GM19463 (cell line): ENCODE measurements at regions not wholly inside any gene's neighbourhood (a gene's known extent, or its start where the extent isn't known, plus 50 kb on each side); places are given as distances from the start of the nearest gene placed in this dataset.
"Not testable (repeated sequence)": the region's sequence is repeated elsewhere in the genome, so short reads cannot be mapped to it uniquely, and the experiment has no call there.

Experiments used
- ATAC-seq: cut with Tn5 transposase; IDR thresholded peaks from one replicate; pipeline ENCODE4 v1.9.1; 2021; ENCODE audit warnings: mild to moderate bottlenecking, moderate library complexity; ENCODE audit not compliant: unreplicated experiment

DNA sequence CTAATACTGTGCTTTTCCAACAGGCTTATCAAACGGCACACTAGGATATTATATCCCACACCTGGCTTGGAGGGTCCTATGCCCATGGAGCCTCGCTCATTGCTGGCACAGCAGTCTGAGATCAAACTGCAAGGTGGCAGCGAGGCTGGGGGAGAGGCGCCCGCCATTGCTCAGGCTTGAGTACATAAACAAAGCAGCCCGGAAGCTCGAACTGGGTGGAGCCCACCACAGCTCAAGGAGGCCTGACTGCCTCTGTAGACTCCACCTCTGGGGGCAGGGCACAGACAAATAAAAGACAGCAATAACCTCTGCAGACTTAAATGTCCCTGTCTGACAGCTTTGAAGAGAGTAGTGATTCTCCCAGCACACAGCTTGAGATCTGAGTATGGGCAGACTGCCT lies 128.0 kb upstream of the CAV2 start:
- ATAC-seq: not testable (repeated sequence)

- not testable (repeated sequence) for ATAC-seq
These were observed 126.3 kb upstream of the CAV2 start for GRCh38 chr7:116373229-116373628.

DNA sequence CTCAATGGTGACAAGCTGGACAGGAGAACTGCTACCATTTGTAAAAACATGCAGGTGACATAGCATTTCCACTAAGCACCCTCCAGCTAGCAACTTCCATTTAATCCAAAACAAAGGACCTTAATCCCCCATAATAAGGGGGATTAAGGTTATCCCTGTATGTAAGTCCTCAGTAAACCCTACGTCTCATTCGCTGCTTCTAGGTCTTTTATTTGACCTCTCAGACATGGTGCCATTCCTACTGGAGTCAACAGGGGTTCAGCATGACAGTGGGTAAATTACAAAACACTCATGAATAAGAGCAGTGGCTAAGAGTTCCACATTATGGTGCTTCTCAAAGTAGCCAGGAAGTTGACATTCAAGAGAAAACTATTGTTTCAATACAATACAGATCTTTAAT lies 121.8 kb upstream of the CAV2 start:
- ATAC-seq: no peak

GRCh38 chr7:116380025-116380424 lies 119.5 kb upstream of the CAV2 start:
- no peak for ATAC-seq

- no peak for ATAC-seq
These were observed 117.2 kb upstream of the CAV2 start for GRCh38 chr7:116382375-116382774.

GRCh38 chr7:116384936-116385635 lies 114.5 kb upstream of the CAV2 start:
- no peak for ATAC-seq

DNA sequence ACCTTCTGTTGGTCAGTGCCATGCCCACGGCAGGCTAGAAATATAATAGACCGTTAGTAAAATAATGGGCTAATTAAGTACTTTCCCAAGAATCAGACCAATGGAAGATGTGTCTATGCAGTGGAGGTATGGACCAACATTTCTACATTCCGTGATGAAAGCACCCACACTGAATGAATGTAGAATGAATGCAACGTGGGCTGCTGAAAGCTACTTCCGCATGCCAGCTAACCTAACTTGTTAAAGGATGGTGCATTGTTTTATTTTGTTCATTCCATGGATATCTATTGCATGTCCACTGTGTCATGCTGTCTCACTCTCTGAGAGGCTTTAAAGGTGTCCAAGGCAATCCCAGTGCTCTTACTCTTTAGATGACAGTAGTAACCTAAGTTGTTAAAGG lies 112.9 kb upstream of the CAV2 start:
- ATAC-seq: no peak

DNA sequence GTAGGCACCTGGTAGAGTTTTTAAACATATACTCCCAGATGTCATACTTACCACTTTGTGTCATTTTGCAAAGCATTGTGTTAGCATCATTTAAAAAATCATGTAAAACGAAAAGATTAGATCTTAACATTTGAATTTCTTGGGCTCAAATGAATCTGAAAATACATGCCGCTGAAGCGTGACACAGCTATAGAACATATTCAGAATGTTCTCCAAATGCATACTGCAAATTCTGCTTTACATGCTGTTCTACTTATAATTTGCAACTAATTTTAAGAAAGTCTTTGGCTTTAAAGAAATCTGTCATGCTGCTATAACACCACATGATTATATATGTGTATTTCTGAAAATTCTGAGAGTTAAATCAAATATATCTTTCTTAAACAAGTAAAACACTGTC lies 109.2 kb upstream of the CAV2 start:
- ATAC-seq: no peak

DNA sequence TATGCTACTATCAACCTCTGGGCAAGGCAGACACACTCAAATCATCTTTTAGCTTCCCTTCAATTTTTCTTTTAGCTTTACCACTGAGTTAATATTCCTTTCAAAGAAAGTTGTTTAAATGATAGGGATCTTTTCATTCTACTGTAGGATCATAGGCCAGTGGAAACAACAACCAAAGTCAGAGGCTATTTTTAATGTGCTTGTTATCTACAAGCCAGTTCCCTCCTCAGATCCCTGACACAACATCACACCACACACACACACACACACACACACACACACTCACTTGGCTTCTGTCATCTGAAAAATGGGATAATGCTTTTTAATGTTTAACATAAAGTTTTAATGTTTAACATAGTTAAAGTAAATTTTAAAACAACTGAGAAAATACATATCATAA lies 106.7 kb upstream of the CAV2 start:
- ATAC-seq: no peak

DNA sequence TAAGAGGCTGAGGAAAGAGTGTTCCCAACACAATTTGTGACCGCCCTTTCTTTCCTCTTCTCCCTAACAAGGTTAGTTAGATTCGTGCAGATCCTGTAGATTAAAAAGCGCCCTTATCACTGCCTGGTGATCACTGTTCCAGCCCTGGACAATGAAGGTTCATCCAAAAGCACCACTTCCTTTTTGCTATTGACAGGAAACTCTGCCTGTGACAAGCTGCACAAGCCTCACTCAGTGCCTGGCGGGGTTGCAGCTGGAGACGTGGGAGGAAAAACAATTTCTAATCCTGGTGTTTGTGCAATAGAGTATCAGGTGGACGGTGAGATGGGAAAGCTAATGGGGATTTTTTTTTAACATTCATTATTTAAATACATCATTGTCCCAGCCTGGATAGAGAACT lies 105.9 kb upstream of the CAV2 start:
- ATAC-seq: no peak

GRCh38 chr7:116394106-116394505 lies 105.4 kb upstream of the CAV2 start:
- ATAC-seq: no peak

GRCh38 chr7:116395141-116395791 lies 104.3 kb upstream of the CAV2 start:
- no peak for ATAC-seq

- ATAC-seq: no peak
These were observed 100.9 kb upstream of the CAV2 start for GRCh38 chr7:116398672-116399071.

- ATAC-seq: no peak
These were observed 99.7 kb upstream of the CAV2 start for GRCh38 chr7:116399819-116400218.

DNA sequence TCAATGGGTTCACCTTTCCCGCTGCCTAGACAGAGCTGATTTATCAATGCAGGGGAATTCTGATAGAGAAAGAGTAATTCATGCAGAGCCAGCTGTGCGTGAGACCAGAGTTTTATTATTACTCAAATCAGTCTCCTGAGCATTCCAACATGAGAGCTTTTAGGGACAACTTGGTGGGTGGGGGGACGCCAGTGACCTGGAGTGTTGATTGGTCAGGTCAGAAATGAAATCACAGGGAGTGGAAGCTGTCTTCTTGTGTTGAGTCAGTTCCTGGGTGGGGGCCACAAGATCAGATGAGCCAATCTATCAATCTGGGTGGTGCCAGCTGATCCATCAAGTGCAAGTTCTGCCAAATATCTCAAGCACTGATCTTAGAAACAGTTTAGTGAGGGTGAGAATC lies 99.0 kb upstream of the CAV2 start:
- no peak for ATAC-seq

DNA sequence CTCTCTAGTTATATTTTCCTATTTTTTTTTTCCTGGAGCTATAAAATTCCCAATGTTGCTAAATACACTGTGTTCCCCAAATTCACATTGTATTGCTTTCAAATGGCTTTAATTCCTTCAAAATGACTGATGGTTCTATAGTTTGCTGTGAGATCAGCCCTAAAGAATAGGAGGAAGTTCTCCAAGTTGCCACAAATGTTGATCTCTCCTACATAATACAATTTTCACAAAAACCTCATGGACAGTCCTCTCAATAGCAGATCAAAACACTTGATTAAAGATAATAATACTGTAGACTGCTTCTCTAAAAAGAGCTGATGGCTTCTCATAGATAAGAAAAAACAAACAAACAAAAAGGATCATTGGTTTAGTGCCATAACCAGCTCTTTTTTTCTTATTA lies 97.8 kb upstream of the CAV2 start:
- no peak for ATAC-seq

DNA sequence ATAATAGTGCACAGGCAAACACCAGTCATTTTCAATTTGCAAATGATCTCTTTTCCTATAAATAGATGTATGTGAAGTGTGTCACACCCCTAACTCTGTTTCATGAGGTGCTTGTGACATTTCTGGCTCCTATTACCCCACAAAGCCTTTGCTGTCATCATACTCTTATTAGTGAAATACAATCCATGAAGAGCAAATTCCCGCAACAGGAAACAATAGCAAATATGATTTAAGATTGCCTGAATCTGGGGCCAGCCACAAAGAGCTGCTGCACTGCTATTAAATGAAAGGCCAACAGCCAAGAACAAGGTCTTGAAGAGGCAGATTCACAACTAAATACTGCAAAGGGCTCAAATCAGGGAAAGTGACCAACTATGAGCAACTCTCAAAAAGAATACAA lies 96.3 kb upstream of the CAV2 start:
- ATAC-seq: no peak

- ATAC-seq: no peak
These were observed 95.1 kb upstream of the CAV2 start for GRCh38 chr7:116404389-116404788.

- no peak for ATAC-seq
These were observed 93.7 kb upstream of the CAV2 start for GRCh38 chr7:116405810-116406209.

DNA sequence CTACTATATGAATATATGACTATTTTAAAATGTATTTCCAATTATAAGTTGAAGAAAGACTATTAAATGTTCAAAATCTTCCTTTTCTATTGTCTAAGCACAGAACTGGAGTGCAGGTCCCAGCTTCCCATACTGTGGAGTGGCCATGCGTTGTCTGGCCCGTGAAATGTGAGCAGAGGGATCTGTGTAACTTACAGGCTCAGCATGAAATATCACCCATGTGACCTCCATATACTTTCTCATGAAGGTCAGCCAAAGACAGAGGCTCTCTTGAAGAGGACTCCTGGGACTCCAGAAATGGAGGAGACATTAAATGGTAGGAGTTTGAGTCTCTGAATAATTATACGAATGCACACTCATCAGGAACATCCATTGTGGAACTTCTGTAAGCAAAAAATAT lies 92.4 kb upstream of the CAV2 start:
- no peak for ATAC-seq

GRCh38 chr7:116408166-116408565 lies 91.4 kb upstream of the CAV2 start:
- ATAC-seq: no peak

GRCh38 chr7:116408831-116409453 lies 90.6 kb upstream of the CAV2 start:
- not testable (repeated sequence) for ATAC-seq
